Mucosa of rectum (tissue), 2 donors: ENCODE measurements at regions not wholly inside any gene's neighbourhood (a gene's known extent, or its start where the extent isn't known, plus 50 kb on each side); places are given as distances from the start of the nearest gene placed in this dataset.

ENCODE experiments used
- H3K27ac ChIP-seq, 2 donors: one replicate each; pipeline ENCODE4 v1.7.0; 2013; ENCODE audit warnings: inconsistent platforms in 2 of 2, low read depth in 2 of 2, low read length in 2 of 2
- H3K27me3 ChIP-seq, 2 donors: one replicate each; pipeline ENCODE4 v1.7.0; 2013; ENCODE audit warnings: low read length in 2 of 2; ENCODE audit not compliant: control insufficient read depth in 2 of 2, insufficient read depth in 2 of 2
- H3K36me3 ChIP-seq, 2 donors: one replicate each; pipeline ENCODE4 v1.7.0; 2013; ENCODE audit warnings: low read length in 2 of 2; ENCODE audit not compliant: control insufficient read depth in 2 of 2, insufficient read depth in 2 of 2
- H3K4me1 ChIP-seq, 2 donors: one replicate each; pipeline ENCODE4 v1.7.0; 2013; ENCODE audit warnings: low read length in 2 of 2, mild to moderate bottlenecking in 1 of 2; ENCODE audit not compliant: control insufficient read depth in 2 of 2, insufficient read depth in 2 of 2
- H3K4me3 ChIP-seq, 2 donors: one replicate each; pipeline ENCODE4 v1.7.0; 2013; ENCODE audit warnings: low read length in 2 of 2
- H3K9ac ChIP-seq, 2 donors: one replicate each; pipeline ENCODE4 v1.7.0; 2013; ENCODE audit warnings: low read length in 2 of 2, low read depth in 1 of 2, mild to moderate bottlenecking in 1 of 2
- H3K9me3 ChIP-seq, 2 donors: one replicate each; pipeline ENCODE4 v1.7.0; 2013; ENCODE audit warnings: low read length in 2 of 2; ENCODE audit not compliant: control insufficient read depth in 2 of 2
- donor health status: healthy.
- donor health status: Normal muscosa, but diverticular disease.

- no peak overlapping the region for H3K27ac ChIP-seq
Measured at GRCh38 chr11:26271666-26272065, 60.3 kb upstream of the ANO3 start.

GRCh38 chr11:26276798-26277424 lies 55.0 kb upstream of the ANO3 start:
- Histone ChIP-seq H3K36me3 (no peaks in the 10 kb centered on the region), H3K27ac (no peak overlapping the region)

More at GRCh38 chr11:26271666-26272065, 60.3 kb upstream of the ANO3 start:
- H3K9me3 ChIP-seq, result no peaks in the 10 kb centered on the region
- H3K4me3 ChIP-seq, result no peak overlapping the region
- H3K27me3 ChIP-seq, result no peaks in the 10 kb centered on the region
- no peaks in the 10 kb centered on the region for H3K36me3 ChIP-seq
- H3K9ac ChIP-seq, result no peak overlapping the region
- H3K4me1 ChIP-seq, result no peaks in the 10 kb centered on the region

GRCh38 chr11:26278354-26278753 lies 53.6 kb upstream of the ANO3 start:
- no peak overlapping the region for H3K9ac ChIP-seq

More at GRCh38 chr11:26276798-26277424, 55.0 kb upstream of the ANO3 start:
- Histone ChIP-seq H3K27me3 (no peaks in the 10 kb centered on the region), H3K9me3 (no peaks in the 10 kb centered on the region), H3K9ac (no peak overlapping the region), H3K4me1 (no peaks in the 10 kb centered on the region), H3K4me3 (no peak overlapping the region)

More at GRCh38 chr11:26278354-26278753, 53.6 kb upstream of the ANO3 start:
- no peaks in the 10 kb centered on the region for H3K4me1 ChIP-seq
- H3K36me3 ChIP-seq, result no peaks in the 10 kb centered on the region
- H3K27me3 ChIP-seq, result no peaks in the 10 kb centered on the region
- H3K4me3 ChIP-seq, result no peak overlapping the region
- H3K27ac ChIP-seq, result no peak overlapping the region
- no peaks in the 10 kb centered on the region for H3K9me3 ChIP-seq
